GM18517 (cell line): ENCODE measurements at regions not wholly inside any gene's neighbourhood (a gene's known extent, or its start where the extent isn't known, plus 50 kb on each side); places are given as distances from the start of the nearest gene placed in this dataset.
"Not testable (repeated sequence)": the region's sequence is repeated elsewhere in the genome, so short reads cannot be mapped to it uniquely, and the experiment has no call there.

Experiments used
- ATAC-seq: cut with Tn5 transposase; IDR thresholded peaks from one replicate; pipeline ENCODE4 v1.9.1; 2021; ENCODE audit warnings: mild to moderate bottlenecking, moderate library complexity; ENCODE audit not compliant: unreplicated experiment

DNA sequence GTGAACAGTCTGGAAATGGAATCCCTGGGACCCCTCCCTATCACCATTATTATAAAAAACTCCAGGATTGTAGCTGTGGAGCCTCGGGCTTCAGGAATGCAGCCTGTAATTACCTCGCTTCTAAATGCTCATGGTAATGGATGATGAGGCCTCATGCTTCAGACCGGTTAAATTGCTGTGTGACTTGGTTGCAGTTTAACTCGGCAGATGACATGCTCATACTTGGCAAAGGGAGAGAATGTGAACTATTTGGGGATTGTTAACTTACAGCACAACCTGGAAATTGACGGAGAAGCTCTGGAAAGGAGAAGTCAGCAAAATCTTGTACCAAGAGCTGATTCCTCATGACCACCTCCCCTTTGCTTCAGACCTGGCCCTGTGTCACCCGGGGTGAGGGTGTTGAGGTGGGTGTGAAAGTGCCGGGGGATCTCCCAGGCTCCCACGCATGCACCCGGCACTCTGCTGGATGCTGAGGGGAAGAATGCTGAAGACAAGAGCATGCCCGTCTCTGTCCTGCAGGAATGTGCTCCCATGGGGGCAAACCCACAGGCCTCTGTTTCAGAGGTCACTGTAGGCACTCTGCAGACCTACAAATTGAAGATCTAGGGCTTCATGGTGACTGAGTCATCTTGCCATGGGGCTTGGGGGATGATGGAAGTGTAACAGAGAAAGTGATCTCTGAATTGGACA, 364.8 kb downstream of the RPS6KC1 start:
- ATAC-seq = no peak

GRCh38 chr1:213416461-213417224, 365.6 kb downstream of the RPS6KC1 start:
- ATAC-seq = no peak

GRCh38 chr1:213417225-213417820, 366.3 kb downstream of the RPS6KC1 start:
- no peak for ATAC-seq

DNA sequence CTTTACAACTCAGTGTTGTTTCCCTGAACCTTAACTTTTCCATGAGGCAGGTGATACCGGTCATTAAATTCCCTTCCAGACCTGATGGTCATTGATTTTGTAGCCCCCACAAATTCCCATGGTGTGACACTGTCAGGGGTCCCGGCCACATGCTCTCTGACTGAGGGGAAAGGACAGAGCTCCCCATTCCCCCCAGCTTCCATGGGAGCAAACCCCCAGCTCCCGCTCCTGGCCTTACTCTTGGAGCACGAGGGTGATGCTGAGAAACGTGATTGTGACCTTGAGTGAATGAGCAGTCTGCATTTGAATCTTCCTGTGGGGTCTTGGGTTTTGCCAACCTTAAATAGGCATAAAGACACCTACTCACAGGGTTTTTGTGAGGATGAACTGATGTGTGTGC, 366.8 kb downstream of the RPS6KC1 start:
- ATAC-seq = no peak

DNA sequence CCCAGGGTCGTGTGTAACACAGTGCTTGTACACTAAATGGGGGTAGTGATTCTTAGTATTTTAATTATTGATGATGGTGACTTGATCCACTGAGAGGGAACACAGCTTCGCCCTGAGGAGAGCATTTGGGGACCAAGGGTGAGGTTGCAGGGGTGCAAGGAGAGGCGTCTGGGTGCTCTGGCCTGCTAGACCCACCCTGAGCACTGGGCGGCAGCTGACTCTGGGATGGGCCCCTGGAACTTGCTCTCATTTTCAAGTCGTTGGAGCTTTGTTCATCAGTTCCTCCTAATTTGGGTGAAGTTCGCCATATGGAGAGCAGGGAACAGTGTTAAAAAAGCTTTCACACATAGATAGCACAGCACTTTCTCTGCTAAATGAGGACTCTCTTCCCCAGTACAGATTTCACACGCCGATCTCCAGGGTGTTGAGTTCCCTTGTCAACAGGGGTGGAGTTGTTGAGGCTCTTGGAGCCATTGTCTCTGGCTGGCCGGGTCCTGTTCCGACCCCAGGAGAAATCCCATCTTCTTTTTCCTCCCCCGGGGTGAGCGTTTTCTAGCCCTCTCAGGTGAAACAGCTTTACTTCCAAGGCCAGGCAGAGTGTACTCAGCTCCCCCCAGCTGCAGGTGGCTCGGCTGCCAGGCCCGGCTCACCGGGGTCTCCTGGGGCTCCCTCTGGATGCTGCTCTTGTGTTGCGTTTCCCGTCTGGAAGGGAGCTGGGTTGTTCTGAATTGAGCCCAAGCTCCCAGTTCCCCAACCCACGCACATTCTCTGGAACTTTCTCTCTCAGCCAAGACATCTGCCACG, 367.4 kb downstream of the RPS6KC1 start:
- ATAC-seq = no peak

- ATAC-seq = no peak
These were observed 368.5 kb downstream of the RPS6KC1 start for GRCh38 chr1:213419401-213420030.

GRCh38 chr1:213421178-213421577, 370.1 kb downstream of the RPS6KC1 start:
- ATAC-seq = not testable (repeated sequence)

DNA sequence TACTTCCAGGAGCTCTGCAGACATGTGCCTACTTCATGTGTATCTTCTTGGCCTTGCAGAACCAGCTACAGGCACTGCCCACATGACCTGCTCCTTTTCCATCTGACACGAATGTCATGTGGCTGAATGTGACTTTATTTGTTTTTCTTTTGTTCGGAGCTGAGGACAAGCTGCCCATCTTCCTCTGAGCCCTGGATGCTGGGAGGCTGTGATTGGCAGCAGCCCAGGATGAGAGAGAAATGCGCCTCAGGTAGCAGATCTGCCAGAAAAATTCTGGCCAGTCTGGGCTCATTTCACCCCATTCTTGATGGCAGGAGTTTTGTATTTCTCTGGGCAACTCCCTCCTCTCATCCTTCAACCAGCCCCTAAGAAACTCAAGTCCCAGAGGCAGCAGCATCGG, 372.0 kb downstream of the RPS6KC1 start:
- ATAC-seq = no peak

DNA sequence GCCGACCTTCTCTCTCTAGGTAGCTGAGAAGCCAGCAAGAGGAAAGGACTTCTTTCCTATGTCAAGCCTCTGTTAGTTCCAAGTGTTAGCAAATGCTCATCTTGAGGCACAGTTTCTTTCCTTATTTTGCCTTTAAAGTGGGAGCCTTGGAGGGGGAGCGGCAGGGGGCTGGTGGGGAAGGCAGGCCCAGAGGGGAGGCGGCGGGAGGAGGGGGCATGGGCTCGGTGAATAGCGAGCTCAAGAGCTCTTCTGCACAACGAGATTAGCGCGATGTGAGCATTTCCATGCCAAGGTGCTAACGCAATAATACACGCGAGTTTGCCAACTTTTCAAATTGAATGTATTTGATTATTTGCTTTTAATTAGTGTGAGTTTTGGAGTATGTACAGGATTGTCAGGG, 372.6 kb downstream of the RPS6KC1 start:
- no peak for ATAC-seq

- ATAC-seq = no peak
These were observed 374.5 kb downstream of the RPS6KC1 start for GRCh38 chr1:213425376-213426030.

DNA sequence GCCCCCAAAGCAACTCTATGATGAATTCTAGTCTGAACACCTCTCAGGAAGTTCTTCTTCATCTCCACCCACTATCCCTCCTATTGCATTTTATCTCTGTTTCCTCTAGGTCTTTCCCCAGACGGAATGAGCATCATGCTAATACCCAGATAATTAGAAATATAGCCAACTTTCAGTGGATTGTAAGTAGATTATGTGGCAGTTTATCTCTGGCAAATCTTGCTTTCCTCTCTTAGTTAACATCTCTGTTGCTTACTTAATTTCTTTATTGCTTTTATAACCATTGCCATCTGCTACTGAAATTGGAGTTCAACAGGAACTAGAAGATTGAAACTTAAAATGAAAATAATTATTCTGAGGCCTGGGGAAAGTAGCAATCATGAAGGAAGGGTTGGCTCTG, 378.6 kb downstream of the RPS6KC1 start:
- ATAC-seq = no peak

DNA sequence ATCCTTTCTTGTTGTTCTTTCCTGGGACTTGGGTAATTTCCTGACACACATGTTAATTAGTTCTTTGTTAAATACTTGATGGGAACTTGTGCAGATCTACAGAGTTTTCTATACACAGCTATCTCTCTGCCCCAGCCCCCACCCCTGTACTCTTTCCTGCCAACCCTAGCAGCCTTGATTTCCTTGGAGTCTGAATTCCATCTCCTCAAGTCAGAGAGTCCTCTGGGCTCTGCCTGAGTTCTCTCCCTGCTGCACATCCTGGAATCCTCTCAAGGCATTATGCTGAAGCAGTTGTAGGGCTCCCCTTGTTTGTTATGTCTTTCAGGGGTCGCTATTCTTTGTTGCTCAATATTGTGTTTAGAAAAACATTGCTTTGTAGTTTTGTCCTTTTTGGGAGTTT, 384.7 kb downstream of the RPS6KC1 start:
- ATAC-seq = no peak

DNA sequence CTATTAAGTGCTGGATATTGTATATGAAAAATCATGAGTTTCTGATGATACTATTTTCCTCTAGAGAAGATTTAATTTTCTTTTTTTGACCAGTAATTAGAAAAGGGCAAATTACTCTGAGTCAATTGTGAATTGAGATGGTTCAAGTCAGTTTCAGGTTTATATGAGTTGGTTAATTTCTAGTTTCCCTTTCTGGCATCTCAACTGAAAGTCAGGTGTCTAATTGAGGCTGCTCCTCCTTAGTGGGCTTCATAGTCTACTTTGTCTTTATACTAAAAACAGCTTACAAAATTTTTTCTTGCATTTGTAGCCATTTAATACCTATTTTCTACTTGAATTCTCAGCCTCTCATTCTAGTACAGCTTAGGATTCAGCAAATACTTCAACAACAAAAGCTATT, 387.3 kb downstream of the RPS6KC1 start:
- no peak for ATAC-seq

GRCh38 chr1:213439703-213440102, 388.7 kb downstream of the RPS6KC1 start:
- ATAC-seq = no peak

DNA sequence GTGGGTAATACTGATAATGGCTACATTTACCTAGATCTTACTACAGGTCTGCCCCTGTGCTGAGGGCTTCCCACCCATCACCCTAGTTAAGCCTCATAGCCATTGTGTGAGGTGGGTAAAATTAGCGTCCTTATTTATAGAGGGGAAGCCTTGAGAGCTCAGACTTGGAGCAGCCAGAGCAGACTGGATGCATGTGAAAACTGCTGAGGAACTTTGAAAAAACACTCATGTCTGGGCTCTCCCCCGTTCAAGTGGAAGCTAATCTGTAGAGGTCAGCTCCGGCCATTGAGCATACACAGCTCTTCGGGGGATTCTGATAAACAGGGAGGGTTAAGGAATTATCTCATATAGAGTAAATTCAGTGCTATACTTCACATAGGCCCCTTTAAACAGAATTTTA, 389.7 kb downstream of the RPS6KC1 start:
- ATAC-seq = no peak

DNA sequence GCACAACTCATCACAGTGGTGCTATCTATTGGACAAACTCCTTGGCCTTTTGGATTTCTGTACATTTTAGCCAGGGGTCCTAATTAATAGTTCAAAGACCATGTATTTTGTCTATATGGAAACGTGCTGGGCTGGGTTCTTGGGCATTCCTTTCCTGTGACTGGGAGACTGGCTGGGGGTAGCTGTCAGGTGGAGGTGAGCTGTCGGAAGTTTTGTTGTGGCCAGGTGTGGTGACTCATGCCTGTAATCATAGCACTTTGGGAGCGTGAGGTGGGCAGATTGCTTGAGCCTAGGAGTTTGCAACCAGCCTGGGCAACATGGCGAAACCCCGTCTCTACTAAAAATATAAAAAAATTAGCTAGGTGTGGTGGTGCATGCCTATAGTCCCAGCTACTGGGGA, 392.4 kb downstream of the RPS6KC1 start:
- ATAC-seq = no peak

DNA sequence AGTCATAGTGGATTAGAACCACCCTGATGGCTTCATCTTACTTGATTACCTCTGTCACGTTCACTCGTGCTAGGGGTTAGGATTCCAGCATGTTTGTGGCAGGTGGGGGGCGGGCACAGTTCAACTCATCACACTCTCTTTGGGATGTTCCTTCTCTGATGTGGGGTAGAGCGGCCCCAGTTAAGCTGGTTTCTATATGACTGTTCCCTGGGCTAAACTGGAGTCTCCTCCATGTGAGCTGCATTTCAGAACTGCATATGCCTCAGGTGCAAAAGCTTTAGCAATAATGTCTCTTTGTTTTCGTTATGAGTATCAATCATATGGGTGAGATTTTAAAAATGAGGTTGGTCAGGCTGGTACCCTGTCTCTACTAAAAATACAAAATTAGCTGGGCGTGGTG, 393.2 kb downstream of the RPS6KC1 start:
- no peak for ATAC-seq

DNA sequence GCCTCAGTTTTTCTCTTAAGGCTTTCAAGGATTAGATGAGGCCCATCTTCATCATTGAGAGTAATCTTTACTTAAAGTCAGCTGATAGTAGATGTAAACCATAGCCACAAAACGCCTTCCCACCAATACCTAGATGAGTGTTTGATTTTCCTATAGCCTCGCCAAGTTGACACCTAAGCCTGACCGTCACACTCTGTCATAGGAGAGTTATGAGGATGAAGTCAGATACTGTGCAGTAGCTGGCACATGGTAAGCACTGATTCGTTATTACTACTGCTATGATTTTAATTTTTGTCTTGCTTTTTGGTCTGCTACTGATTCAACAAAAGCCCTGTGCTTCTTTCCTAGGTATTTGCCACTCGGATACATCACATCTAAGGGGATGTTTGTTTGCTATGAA, 395.5 kb downstream of the RPS6KC1 start:
- no peak for ATAC-seq

GRCh38 chr1:213448360-213448759, 397.3 kb downstream of the RPS6KC1 start:
- no peak for ATAC-seq

DNA sequence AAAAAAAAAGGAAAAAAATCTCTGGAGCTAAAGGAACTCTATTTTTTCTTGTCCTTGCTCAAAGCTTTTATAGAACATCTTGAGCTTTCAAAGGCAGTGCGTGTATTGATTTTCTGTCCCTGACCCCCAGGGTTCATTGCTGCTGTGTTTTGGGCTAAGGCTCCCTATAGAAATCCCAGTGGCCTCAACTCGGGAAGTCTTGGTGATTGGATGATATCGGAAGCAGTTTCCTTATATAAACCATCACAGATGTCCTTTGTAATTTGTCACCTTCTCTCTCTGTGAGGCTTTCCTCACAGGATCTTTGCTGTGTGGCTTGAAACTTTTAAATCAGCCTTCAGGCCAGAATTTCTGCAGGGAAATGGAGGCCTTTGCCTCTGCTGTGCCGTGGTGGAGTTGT, 397.7 kb downstream of the RPS6KC1 start:
- ATAC-seq = no peak
